ENCODE measurements at regions not wholly inside any gene's neighbourhood (a gene's known extent, or its start where the extent isn't known, plus 50 kb on each side); places are given as distances from the start of the nearest gene placed in this dataset.

DNA sequence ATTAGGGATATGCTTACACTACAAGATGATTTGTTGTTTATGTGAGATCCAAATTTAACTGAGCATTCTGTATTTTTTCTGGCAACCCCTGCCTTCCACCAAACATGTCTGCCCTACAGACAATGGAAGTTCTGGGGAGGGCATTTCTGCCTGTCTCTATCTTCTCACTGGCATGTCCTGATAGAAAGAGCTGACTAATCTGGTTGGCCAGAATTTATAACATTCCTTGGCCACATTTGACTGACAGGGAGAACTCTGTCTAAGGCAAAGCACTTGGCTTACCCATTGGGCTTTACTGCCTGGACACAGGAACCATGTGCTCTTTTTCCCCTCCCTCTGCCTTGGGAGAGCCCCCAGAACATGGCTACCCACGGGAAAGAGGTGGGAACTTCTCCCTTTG is 70.6 kb upstream of the TMEM178A start:
- Histone ChIP-seq H4K5ac (ENCODE audit: insufficient read length, low read depth, low read length) (no peak overlapping the region), H2BK120ac (replicated peaks; ENCODE audit: low read depth, low read length) (no peak overlapping the region), H3K27ac (ENCODE audit: low read depth, low read length) (no peak overlapping the region), H3K4me1 (replicated peaks in 1 of 4; ENCODE audit: control insufficient read depth in 3 of 4, insufficient read depth in 4 of 4, low read length in 3 of 4) (peaks cover 0 to 5% (median 1%) of the 10 kb centered on the region in 4 experiments; a peak in 1 of 7 replicates), H3K9me3 (ENCODE audit: insufficient read depth in 2 of 2, low read depth in 1 of 2, low read length in 1 of 2) (no peaks in the 10 kb centered on the region), H3K18ac (ENCODE audit: extremely low read depth, low read length) (no peak overlapping the region), H4K20me1 (replicated peaks in 1 of 2; ENCODE audit: control insufficient read depth in 1 of 2, insufficient read depth in 2 of 2, low read length in 2 of 2) (no peaks in the 10 kb centered on the region), H3K23ac (ENCODE audit: insufficient read length) (no peak overlapping the region), H2BK20ac (ENCODE audit: low read length) (no peak overlapping the region), H3K36me3 (ENCODE audit: control insufficient read depth in 2 of 4, insufficient read depth in 4 of 4, low read length in 3 of 4) (no peaks in the 10 kb centered on the region), H3K9ac (replicated peaks in 1 of 4; ENCODE audit: extremely low read depth in 1 of 4, low read depth in 3 of 4, low read length in 3 of 4) (no peak overlapping the region), H3K56ac (replicated peaks; ENCODE audit: insufficient read length, low read depth, low read length) (no peak overlapping the region), H3K23me2 (ENCODE audit: low read depth, low read length) (no peaks in the 10 kb centered on the region), H3K79me1 (ENCODE audit: low read depth, low read length) (no peaks in the 10 kb centered on the region), H2AFZ (ENCODE audit: low read length) (no peak overlapping the region), H3K79me2 (ENCODE audit: control insufficient read depth in 1 of 2, insufficient read depth in 2 of 2, low read length in 2 of 2) (no peaks in the 10 kb centered on the region), H3K4ac (replicated peaks; ENCODE audit: insufficient read length, low read depth, low read length) (no peak overlapping the region), H2BK5ac (ENCODE audit: low read depth, low read length) (no peak overlapping the region), H2BK12ac (ENCODE audit: low read depth, low read length) (no peak overlapping the region), H3K4me2 (ENCODE audit: insufficient read depth in 1 of 2, low read depth in 2 of 2, low read length in 2 of 2) (no peak overlapping the region), H4K8ac (ENCODE audit: extremely low read depth, insufficient read depth, low read length) (no peak overlapping the region; the same call in 1 of the 2 replicates), H2BK15ac (ENCODE audit: low read length) (no peak overlapping the region), H3K14ac (ENCODE audit: insufficient read length) (no peak overlapping the region), H3K27me3 (replicated peaks in 1 of 4; ENCODE audit: control insufficient read depth in 3 of 4, extremely low read depth in 1 of 4, insufficient read depth in 3 of 4, low read length in 3 of 4) (no peaks in the 10 kb centered on the region), H4K91ac (replicated peaks; ENCODE audit: insufficient read length, low read length) (no peak overlapping the region), H3K4me3 (ENCODE audit: extremely low read depth in 1 of 4, insufficient read depth in 2 of 4, low read depth in 3 of 4, low read length in 4 of 4) (no peak overlapping the region), H2AK5ac (ENCODE audit: low read depth, low read length) (no peak overlapping the region)
- ChIA-PET CTCF (ENCODE audit: partially characterized antibody) (interaction anchor here (0.7 to 9.9 kb wide), 7 partner anchors 8 to 135 kb away, joined by 3 to 109 read pairs (median 4); no protein-coding TSS in a partner anchor), POLR2A (ENCODE audit: partially characterized antibody) (no interaction called here)
- no peak for TF ChIP-seq HDAC6 (IDR thresholded peaks at IDR 0.05; ENCODE audit: low read depth, low read length)
- no peak for TF ChIP-seq TBP (IDR thresholded peaks at IDR 0.05; ENCODE audit: low read depth, low read length)
- no peak for TF ChIP-seq KDM1A (IDR thresholded peaks at IDR 0.05; ENCODE audit: borderline replicate concordance, low read length)
- TF ChIP-seq SIX5 (IDR thresholded peaks at IDR 0.05; ENCODE audit: low read depth, low read length) = no peak
- TF ChIP-seq CBX5 (IDR thresholded peaks at IDR 0.05; ENCODE audit: low read depth, low read length) = no peak
- TF ChIP-seq, protein P1, sequence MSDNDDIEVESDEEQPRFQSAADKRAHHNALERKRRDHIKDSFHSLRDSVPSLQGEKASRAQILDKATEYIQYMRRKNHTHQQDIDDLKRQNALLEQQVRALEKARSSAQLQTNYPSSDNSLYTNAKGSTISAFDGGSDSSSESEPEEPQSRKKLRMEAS (IDR thresholded peaks at IDR 0.05) = no peak
- no peak for FAIRE-seq
- 85% methylated on average over 1 of the region's 1 CpG; no CpG with 5 or more reads in 1 of the 2 experiments for WGBS, 2 experiments (ENCODE audit: extremely low coverage in 1 of 2, insufficient coverage in 1 of 2, insufficient read length in 1 of 2, insufficient replicate concordance in 2 of 2, low coverage in 1 of 2, low lambda C conversion rate in 2 of 2, missing lambda C conversion rate in 1 of 2)
- no peak for DNase-seq (ENCODE audit: low read depth in 1 of 2, low spot score in 2 of 2)

Data from H1 (cell line).